ENCODE measurements at regions not wholly inside any gene's neighbourhood (a gene's known extent, or its start where the extent isn't known, plus 50 kb on each side); places are given as distances from the start of the nearest gene placed in this dataset.

DNA sequence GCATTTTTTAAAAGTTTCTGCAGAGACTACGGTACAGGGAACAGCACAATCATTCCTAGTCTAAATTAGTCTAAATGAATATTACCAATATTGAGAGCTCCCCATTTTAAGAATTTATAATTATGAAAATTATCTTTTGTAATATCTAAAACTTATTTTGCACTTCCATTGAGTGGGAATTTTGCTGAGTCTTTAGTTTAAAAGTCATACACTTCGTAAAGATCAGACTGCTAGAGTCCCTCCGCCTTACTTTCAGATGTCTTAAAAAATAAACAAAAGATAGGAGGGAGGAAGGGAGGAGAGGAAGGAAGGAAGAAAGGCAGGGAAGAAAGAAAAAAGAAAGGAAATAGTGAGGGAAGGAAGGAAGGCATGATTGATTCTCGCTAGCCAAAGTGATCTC, 278.2 kb upstream of the PRDM1 start:
- no peak for DNase-seq

- DNase-seq = no peak
Observed at GRCh38 chr6:105806486-105806920, 279.6 kb upstream of the PRDM1 start.

DNA sequence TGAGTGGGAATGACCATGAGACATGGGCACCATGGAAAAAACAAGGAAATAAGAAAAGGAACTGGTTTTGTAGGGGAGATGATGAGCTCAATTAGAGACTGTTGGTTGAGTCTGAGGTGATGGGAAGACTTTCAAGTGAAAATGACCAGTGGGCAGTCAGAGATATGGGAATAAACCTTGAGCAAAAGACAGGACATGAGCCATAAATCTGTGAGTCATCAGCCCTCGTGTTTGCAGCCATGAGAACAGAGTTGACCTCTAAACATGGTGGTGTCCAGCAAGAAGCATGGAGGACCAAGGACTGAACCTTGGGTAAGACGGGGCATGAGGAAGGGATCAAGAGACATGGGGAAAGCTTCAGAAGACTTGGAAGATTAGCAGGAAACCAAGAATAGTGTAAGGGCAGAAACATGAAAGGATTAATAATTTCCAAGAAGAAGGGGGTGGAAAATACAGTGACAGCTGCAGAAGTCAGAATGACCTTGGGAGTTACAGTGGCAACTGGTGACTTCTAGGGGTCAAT, 280.6 kb upstream of the PRDM1 start:
- DNase-seq = no peak

DNA sequence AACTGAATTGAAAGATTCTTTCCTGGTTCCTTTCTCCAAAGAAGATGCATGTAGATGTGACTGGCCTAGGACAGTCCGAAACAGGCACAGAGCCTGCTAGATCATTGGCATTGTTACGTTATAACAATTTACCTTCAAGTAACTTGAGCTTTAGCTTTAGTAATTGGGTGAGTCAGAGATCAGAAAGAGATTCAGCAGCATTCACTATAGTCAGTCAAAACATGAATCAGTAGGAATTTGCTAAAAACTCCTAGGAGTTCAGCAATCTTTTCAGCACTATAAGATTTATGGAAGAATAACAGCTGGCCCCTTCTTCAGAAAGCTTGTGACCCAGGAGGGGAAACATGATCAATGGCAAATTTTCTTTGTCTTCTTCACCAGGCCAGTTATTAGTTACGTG, 281.7 kb upstream of the PRDM1 start:
- no peak for DNase-seq

GRCh38 chr6:105804000-105804399, 282.1 kb upstream of the PRDM1 start:
- DNase-seq = no peak

DNA sequence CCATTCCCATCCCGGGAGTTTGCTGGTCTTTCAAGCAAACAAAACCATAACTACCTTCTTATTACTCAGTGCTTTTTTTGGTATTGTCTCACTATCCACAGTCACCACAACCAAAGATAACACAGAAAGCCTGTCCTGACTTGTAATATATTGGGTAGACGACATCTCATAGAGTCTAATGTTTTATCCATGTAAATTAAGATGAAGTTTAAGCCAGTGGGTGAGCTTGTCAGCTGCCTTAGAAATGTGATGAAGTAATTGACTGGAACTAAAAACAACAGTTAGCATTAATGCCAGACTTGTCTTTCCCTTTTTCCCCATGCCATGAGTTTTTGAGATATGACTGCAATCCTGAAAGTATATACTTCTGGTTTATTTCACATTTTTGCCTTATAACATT, 282.7 kb upstream of the PRDM1 start:
- no peak for DNase-seq

DNA sequence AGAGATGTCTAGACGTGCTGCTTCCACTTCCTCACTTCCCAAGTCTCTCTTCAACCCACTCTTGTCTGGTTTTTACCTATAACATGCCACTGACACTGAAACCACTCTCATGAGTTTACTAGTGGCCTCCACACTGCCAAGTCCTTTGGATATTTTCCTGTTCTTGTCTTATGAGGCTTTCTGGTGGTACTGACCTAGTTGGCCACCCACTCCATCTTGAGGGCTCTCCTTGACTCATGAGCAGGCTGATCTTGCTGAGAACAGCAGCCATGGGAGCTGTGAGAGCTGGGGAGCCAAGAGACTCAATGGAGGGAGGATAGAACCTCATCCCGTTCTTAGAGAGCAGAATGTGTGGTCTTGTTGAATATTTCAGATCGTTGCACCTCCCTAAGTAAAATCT, 283.4 kb upstream of the PRDM1 start:
- no peak for DNase-seq

DNA sequence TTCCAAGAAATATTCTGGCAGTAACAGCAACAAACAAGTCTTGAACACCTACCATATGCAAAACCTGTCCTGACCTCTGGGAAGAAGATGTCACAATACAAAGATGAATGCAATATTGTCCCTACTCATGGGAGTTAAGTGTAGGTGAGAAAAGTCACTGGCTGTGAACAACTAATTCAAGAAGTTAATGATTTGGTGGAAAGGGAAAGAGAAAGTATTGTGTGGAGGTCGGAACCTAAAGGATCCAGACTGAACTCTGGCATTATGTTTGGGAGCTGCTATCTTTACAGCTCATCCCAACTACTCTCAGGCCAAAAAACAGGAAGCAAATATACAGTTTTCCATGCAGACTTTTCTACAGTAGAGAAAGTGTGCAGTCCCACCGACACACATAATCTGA, 285.3 kb upstream of the PRDM1 start:
- DNase-seq = no peak

GRCh38 chr6:105800398-105800797, 285.7 kb upstream of the PRDM1 start:
- no peak for DNase-seq

- peak; percentile 53 for DNase-seq
Observed at GRCh38 chr6:105799056-105799455, 287.1 kb upstream of the PRDM1 start.

GRCh38 chr6:105797983-105798453, 288.1 kb upstream of the PRDM1 start:
- DNase-seq = peak; percentile 91

DNA sequence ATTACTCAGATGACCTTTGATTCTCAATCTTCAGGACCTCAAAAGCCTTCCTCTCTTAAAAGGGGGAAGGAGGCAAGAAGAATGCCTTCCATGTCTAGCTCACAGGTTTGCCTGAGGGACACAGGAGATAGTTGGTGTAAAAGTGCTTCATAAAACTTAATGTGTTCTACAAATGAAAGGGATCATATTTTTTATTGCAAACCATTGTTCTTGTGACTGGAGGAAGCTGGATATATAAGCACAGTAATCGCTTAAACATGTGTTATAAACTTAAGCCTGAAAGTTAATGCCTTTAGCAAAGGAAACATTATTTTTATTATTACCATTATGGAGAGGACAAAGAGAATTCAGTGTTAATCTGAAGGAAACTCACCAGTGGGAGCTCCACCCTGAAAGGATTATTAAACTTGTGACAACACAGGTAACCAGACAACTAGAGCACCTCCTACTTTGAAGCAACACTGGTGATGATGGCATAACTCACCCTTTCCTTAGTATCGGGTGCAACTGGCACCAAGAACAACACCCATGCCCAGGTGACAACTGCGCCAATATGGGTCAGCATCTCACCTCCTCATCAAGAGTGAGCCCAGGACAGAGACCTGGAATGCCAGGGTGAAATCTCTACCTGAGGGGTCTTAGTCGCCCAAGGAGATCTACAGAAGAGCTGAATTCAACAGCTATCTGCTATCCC, 288.7 kb upstream of the PRDM1 start:
- DNase-seq = no peak

GRCh38 chr6:105795913-105796517, 290.1 kb upstream of the PRDM1 start:
- DNase-seq = no peak

GRCh38 chr6:105795366-105795765, 290.8 kb upstream of the PRDM1 start:
- DNase-seq = no peak

GRCh38 chr6:105794870-105795269, 291.3 kb upstream of the PRDM1 start:
- DNase-seq = no peak

GRCh38 chr6:105794239-105794638, 291.9 kb upstream of the PRDM1 start:
- DNase-seq = no peak

GRCh38 chr6:105793130-105793529, 293.0 kb upstream of the PRDM1 start:
- peak; percentile 21 for DNase-seq

DNA sequence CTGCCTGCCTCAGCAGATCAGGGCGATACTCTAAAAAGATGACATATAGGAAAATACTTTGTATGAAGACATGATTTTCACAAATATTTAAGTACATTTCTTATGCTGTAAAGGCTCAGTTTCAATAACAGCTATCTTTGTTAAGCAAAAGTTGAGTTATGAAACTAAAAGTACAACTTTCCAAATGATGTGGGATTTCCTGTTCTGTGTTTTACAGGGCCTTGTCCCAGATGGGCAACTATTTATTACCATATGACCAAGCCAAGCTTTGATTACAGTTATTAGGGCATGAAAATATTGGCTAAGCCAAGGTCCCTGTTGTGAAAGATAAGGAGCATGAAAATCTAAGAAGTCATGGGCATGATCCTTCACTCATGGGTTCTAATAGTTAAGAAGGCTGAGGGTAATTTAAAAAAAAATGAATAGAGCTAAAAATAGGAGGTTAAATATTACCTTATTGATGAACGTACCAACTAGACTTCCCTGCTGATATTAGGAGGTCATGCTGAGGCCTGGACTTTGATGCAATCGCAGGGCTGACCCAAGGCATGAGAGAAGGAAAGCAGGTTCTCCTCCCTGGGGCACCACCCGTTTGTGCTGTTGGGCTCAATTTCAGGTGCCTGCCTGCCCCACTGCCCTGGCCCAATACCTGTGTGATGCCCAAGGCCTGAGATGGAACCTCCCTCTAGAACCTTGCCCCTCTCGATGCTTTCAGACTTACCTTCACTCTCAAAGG, 294.4 kb upstream of the PRDM1 start:
- no peak for DNase-seq

GRCh38 chr6:105791179-105791578, 295.0 kb upstream of the PRDM1 start:
- no peak for DNase-seq

DNA sequence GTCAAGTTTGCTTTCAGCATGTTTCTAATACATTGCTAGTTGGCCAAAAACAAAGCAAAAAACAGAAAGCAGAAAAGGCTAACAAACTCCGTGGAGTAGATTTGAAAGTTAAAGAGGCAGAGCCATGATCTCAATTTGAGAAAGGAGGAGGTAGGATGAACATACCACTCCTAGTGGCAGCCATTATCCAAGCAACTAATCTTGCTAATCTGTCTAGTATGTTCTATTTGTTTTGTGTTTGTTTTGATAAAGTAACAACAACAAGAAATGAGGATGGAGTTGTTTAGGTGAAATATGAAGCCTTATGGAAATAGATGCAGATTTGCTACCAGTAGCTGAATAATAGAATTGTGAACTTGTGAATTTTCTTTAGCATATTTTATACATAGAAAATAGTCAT, 295.5 kb upstream of the PRDM1 start:
- DNase-seq = peak; percentile 37

- no peak for DNase-seq
Observed at GRCh38 chr6:105789935-105790334, 296.2 kb upstream of the PRDM1 start.

DNA sequence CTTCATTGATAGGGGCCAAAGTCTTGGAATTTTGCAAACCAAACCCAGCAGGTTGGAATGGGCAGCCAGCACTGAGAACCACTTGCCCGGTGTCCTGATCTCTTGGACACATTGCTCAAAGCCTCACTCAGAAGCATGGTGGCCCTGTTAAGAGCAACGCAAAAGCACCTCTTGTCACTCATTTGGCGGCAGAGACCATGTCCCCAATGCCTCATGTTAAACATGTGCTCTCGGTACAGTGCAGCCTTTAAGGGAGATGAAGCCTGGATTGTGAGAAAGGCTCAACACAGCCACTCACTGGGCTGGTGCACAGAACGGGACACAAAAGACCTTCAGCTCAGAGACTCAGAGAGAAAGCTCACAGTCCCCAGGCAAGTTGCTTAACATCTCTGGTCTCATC, 298.4 kb upstream of the PRDM1 start:
- no peak for DNase-seq

- no peak for DNase-seq
Observed at GRCh38 chr6:105786890-105787655, 299.1 kb upstream of the PRDM1 start.

Measured in NCI-H82 (cell line).